ENCODE measurements at regions not wholly inside any gene's neighbourhood (a gene's known extent, or its start where the extent isn't known, plus 50 kb on each side); places are given as distances from the start of the nearest gene placed in this dataset.
"Not testable (repeated sequence)": the region's sequence is repeated elsewhere in the genome, so short reads cannot be mapped to it uniquely, and the experiment has no call there.

DNA sequence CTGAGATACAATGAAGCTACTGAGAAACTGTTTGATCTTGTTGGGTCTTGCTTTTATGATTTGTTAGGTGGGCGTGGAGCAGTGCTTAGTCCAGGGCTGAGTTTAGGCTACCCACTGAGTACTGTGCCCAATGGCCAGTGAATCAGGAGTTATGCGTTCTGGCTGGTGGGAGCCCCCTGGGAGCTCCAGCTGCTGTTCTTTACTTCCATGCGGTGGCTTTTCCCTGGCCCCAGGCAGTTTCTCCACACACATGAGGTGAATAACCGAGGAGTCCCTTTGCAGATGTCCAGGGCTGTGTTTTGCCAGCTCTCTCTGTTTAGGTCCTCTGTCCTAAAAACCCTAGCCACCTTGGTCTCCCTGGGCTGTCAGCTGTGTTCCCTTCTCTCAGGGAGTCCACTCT is 106.5 kb downstream of the KLF13 start:
- DNase-seq, result peak; percentile 19

DNA sequence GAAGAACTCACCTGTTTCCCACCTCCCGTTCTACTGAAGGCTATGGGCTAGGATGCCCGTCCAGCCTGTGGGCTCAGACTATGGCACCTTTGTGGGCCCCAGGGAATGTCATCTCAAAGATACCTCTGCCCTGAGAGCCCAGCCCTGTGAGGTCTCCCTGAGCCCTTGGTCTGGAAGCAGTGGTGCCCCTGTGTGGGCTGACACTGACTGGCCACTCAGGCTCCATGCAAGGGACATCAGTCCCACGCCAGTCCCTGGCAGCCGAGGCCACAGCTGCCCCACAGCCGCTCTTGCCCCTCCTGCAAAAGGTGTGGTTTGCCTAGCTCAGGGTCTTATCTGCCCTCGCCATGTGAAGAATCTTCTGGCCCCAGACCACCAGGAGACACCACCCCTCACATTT is 106.9 kb downstream of the KLF13 start:
- DNase-seq, result no peak

DNA sequence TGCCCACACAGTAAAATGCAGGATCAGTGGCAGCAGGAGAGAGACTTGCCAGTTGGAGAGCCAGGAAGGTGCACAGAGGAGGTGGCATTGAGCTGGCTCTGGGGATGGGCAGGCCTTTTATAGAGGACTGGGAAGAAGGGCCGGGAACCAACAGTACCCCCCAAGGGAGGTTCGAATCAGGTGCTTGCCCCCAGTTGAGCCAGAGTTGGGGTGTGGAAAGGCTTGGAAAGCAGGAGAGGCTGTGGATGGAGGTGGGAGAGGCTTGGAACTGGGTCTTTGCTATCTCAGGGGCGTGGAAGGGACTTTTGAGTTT is 107.6 kb downstream of the KLF13 start:
- DNase-seq, result no peak

DNA sequence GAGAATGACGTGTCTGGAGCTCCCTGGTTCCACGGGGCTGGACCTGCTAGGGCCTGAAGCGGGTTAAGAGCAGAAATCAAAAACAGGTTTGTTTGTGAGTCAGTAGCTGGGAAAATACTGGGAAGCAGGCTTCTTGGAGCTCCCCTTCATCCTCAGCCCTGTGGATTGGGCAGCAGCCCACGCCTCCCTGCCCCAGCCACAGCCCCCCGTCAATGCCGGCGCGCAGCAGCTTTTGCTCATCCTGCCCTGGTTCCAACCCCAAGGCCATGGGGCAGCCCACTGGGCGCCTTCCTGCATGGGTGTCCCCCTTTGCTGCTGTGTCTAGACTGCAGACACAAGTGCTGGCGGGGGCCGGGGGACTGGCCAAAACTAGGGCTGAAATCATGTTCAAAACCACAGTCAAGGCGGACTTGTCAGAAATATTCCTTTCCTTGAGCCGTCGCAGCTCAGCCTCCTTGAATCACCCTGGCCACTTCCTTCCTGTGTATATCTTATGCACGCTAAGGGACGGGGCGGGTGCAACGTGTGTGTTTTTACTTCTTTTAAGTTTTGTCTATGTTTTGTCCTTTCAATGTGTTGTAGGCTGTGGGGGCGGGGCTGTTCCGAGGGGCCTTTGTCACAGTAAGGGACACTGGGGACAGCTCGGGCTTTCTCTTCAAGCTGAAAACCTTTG is 108.1 kb downstream of the KLF13 start:
- peak; percentile 88 for DNase-seq

DNA sequence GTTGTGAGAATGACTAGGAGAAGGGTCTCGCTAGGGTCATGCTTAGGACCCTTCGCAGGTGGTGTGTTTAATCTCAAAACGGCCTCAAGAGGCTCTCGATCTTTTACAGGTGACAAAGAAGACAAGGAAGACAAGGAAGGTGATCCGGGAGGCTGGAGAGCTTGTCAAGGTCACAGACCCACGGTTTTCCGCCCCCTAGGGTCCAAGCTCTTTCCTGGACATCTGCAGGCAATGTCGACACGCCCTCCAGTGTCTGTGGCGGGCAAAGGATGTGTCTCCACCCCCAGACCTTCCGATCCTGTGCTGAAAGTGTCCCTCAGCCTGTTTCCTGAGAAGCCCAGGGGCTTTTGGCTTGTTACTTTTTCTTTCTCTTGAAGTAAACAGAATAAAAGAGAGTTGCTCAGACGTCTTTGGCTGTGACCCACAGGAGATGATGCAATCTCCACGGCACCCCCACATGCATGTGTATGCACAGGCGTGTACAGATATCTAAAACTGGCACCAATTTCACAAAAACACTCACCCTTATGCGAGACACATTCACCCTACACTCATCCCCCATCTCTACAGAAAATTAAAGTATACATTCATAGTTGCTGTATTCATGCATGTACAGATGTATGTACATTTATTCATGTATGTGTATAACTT is 108.8 kb downstream of the KLF13 start:
- peak; percentile 80 for DNase-seq

DNA sequence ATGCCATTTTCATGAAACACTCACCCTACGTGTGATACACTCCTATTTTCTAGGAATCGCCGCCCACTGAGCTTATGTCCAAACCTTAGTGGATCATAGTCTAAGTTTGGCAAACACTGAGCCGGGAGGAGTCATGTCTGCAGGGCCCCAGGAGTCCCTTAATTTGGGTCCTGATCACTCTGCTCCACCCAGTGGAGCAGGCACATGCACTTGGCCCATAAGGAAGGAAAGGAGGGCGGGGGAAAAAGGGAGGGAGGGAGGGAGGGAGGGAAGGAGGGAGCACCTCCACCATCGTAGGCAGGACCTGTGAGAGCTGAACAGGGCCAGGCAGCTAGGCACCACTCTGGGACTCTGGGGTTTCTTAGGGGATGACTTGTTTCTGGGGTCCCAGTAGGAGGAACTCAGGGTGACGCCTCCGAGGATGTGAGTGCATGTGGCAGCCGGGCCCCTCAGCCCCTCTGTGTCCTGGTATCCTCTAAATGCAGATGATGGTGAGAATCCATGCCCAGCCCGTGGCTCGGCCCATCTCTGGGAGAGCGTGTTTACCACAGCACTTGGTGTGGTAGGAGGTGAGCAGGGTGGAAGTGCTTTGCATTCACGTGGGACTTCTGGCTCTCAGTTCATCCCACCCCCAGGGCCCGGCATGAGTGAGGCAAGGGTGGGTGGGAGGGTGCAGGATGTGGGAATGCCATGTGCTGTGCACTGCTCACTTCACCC is 109.4 kb downstream of the KLF13 start:
- DNase-seq, result peak; percentile 19

DNA sequence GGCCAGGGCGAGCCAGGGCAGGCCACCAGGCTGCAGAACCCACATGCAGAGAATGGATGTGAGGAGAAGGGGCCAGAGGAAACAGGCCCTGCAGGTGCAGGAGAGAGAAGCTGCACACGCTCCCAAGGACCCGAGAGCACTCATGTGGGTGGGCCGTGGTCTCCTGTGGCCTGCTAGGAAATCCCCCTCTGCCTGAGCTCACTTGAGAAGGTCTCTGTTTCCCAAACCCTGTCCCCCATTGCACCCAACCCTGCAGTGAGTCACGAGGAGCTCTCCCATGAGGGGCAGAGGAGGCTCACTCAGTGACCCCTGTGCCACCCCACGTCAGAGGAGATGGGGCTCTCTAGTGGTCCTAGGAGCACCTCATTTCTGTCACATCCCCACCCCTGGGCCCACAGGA is 111.1 kb downstream of the KLF13 start:
- no peak for DNase-seq

DNA sequence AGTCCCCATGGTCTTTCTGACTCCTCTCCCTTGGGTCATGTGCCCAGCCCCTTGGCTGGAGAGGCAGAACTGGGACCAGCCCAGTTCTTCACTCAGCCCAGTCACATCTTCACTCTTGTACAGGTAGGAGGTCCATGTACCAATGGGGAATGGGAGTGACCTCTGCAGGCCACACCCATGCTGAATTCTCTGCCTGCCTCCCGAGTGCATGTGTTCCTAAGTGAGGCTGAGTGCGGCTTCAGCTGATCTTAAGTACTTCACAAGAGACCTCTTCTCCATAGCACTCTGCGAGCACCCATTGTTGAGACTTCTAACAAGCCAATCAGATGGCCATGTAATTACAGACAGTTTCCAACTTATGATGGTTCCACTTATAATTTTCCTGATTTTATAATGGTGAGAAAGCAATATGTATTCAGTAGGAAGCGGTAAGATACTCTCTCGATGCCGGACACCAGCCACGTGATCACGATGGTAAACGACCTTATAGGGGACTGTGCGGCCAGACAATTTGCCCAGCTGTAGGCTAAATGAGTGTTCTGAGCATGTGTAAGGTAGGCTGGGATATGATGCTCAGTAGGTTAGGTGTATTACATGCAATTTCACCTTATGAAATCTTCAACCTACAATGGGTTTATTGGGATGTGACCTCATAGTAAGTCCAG is 112.1 kb downstream of the KLF13 start:
- no peak for DNase-seq

DNA sequence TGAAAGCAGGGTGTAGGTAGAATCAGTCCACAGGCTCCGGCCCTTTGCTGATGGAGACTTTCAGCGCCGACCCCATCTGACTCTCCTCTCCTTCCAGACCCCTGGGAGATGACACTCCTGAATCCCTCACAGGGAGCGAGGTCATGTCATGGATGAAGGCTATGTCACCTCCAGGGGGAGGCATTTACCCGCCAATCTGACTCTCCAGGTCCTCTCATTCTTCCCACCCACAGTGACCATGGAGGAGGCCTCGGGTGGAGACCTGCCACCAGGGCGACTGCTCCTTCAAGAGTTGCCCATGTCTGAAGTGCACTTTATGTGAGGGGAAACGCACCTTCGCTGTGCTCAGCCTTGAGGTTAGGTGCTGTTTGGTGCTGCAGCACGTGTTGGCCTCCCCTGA is 112.7 kb downstream of the KLF13 start:
- peak; percentile 51 for DNase-seq

DNA sequence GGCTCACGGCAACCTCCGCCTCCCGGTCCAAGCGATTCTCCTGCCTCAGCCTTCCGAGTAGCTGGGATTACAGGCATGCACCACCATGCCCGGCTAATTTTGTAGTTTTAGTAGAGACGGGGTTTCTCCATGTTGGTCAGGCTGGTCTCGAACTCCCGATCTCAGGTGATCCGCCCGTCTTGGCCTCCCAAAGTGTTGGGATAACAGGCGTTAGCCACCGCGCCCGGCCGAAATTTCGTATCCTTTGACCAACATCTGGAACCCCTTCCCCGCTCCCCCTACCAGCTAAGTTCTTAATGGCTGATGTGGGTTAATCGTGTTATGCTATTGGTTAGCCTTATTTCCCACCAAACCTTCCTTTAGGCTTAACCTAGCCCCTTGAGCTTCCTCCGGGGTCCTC is 113.6 kb downstream of the KLF13 start:
- not testable (repeated sequence) for DNase-seq

DNA sequence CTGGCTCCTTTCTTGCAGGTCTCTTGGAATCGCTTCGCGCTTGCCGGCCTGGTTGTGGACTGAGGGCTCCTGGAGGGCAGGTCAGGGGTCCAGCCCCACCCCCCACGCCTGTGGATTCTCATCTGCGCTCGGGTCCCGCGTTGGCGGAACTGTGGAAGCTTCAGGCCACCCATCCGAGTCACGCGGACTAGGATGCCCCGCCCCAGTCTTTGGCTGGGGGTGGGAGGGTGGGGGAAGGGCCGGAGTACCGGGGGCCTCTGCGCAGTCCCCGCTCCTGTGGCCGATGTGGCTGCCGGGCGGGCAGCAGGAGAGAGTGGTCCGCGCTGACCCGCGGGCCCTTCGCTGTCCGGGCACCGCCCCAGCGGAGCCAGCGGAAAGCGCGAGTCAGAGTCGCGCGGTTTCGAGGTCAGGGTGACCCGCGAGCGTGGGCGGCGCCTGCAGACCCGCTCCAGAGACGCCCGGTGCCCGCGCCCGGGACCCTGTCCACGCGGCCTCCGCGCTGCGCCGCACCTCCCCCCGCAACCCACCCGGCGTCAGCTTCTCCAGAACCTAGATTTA is 114.2 kb downstream of the KLF13 start:
- DNase-seq, result peak; percentile 39

DNA sequence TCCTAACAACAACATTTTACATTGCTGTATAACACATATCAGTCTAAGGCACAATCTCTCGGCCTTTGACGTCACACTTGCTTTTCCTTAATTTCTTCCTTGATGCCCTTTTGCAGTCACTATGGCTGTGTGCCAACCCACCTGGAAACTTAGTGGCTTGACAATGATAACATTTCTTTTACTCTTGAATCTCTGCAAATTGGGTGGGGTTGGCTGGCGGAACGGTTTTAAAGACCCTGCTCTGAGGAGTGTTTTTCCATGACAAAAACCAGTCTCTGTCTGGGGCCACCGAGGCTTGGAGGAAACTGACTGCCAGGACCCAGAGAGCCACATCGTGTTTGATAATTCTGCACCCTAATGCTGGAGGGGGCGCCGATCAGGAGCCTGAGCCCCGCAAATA is 115.6 kb downstream of the KLF13 start:
- no peak for DNase-seq

DNA sequence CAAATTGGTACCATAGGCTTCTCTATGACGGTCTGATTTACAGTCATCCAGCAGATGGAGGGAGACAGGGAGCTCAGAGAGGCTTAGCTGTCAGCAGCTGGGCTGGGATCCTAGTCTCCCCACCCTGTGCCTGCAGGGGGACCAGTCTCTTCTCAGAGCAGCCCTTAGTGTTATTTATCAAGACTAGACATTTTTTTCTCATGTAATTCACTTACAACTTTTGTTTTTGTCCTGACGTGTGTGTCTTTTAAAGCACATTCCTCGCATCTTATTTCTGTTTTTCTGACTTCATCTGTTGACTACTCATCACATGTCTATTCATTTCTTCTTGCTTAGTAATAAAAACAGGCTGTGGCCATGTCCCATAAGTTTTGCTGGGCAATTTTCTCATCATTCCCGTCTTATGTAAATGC is 116.1 kb downstream of the KLF13 start:
- DNase-seq, result peak; percentile 97

DNA sequence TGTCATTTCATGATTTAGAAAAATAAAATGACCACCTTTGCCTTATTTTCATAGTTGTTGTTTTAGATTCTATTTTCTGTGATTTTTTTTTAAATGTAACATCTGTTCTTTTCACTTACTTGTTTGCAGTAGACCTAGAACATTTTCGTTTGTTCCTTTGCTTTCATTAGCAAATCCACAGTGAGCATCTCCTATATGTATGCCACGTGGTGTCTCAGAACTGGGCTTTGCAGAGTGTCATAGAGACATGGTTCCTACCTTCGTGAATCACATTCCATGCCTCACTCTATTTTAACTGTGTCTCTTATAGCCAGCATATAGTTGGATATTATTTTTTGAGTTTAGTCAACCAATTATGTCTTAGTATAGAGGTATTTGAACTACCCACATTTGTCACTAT is 118.2 kb downstream of the KLF13 start:
- no peak for DNase-seq

DNA sequence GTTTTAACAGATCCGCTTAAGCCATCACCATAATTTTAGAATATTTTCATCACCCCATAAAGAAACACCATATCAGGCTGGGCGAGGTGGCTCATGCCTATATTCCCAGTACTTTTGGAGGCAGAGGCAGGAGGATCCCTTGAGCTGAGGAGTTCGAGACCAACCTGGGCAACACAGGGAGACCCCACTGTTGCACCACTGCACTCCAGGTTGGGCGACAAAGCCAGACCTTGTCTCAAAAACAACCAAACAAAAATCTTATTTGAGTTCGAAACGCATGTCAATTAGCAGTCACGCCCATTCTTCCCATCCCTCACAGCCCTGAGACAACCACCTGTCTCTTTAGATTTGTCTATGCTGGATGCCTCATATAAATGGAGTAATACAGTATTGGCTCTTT is 119.9 kb downstream of the KLF13 start:
- DNase-seq, result no peak

DNA sequence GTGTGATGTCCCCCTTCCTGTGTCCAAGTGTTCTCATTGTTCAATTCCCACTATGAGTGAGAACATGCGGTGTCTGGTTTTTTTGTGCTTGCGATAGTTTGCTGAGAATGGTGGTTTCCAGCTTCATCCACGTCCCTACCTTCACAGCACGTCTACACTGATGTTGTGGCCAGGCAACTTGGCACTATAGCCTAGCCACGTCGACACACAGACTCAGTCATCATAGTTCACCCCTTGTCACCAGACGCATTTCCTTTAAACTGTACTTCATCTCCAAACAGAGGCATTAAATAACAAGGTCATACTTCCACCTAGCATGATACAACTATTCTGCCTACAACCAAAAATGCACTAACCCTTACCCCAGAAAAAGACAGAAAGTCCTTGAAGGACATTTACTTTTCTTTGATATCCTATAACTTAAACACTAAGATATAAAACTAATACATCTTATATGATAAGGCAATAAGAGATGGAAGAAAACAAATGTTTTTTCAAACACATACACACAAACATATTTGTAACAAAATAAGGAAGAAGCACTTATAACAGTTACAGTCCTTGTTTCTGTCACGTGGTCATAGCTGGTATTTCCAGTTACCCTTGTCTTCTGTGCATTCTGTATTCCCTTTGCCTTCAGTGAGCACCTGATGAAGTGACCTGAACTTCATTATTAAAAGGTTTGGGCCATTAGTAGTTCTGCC is 121.4 kb downstream of the KLF13 start:
- DNase-seq, result no peak

DNA sequence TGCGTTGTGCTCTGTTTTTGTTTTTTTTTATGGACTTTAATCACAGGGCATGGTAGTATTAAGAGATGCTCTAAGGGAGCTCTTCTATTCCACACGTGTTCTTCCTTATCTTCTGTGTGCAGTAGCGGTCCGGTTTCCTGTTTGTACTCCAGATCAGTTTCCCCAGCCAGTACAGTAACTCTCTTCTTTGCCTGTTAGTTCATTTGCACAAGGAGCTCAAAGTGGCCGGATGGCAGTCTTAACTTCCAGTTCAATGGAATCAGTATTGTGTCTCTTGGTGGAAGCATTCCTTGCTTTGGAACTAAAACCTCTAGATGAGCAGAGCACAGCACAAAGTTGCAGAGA is 122.0 kb downstream of the KLF13 start:
- DNase-seq, result no peak

DNA sequence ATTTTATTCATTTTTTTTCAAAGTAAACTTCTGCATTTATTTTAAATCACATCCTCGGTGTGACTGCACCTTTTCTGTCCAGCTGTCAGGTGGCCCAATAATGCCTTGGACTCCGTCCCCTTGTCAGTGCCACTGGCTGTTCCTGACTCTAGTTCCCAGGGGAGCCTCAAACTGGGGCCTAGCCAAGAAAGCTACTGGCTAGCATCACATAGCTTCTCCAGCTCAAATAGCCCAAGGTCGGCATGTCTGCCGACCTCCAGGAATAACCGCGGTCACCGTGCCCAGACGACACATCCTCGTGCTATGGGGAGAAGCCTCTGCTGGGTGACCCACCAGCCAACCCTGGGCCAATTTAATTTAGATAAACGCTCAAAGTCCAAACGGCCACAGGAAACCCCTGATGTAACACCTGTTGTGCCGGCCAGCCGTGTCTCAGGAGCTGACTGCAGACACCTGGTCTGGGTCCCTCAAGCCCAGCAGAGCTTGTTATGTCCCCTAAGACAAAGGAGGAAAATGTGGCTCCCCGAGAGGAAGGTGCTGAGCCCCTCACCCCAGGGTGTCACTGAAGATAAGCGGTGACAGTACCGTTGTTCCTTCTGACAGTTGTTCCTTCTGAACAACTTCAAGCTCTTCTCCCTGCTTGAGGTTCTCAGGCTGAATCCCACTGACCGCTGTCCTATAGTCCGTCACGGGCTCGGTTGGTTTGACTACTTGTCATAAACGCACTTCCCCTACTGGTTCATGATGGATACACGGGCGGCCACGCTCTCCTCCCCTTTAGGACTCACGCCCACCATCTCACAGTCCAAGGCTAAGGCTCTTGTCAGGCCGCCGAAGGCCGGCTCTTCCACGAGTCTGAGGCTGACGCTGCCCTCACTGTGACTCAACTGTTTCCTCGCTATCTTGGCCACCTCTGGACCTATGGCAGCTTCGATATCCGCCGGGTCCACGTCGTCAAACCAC is 126.2 kb downstream of the KLF13 start:
- DNase-seq, result no peak

DNA sequence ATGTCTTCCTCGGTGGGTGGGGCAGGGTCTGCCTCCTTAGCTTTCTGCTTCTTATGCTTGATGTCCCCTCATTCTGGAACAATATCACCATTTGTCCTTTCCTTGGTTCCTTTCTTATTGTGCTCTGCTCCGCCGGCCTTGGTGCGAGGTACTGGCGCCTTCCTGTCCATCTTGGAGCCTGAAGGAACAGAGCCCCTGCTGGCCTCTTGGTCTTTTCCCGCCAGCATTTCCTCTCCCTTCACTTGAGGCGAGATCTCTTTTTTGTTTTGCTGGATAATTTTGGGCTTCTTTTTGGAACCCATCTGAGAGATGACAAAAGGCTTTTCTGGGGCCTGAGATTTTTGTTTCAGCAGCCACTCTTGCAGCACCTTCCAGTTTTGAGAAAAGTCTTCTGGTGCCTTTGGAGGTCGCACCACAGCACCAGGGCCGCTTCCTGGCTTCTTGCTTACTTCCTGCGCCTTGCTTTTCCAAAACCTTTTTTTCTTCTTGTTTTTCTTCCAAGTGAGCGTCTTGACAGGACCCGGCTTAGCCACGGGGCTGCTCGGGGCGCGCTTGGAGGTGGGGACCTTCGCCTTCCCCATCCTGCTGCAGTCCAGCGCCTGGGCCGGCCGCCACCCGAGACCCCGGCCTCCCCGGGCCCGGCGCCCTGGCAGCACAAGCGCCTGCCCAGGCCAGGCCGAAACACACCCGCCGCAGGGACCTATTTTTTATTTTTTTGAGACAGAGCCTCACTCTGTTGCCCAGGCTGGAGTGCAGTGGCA is 127.1 kb downstream of the KLF13 start:
- no peak for DNase-seq

DNA sequence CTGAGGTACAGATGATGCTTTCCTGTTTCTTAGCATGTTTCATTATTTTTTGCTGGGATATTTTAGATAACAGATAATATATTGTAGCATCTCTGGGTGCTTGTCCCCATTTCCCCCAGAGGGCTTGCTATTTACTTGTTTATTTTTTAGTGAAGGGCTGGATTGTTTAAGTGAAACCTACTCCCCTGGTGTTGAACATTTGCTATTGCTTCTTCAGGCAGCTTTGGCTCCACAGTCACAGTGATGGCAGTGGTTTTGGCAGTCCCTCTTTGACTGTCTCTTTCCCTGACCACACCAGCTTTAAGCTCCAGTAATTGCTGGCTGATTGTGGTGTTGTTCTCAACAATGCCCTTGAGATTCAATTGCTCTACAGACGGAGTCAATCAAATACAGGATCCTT is 128.9 kb downstream of the KLF13 start:
- DNase-seq, result no peak

All from fibroblast of skin of scalp (primary cell).